K562 (cell line): ENCODE measurements at regions not wholly inside any gene's neighbourhood (a gene's known extent, or its start where the extent isn't known, plus 50 kb on each side); places are given as distances from the start of the nearest gene placed in this dataset.

ENCODE experiments used
- ATAC-seq: fragments of 200-7000 bp; cut with Tn5 transposase; 3 replicates; pipeline ENCODE4 v1.9.1; 2020; ENCODE audit warnings: moderate library complexity
- BruUV-seq: library from RNA; stranded (reverse); fragments of 400-500 nt; replicated peaks from 2 replicates; lab custom pipeline; 2021; lab: Mats Ljungman, UMichigan
- CTCF ChIA-PET: fragments of 300-600 bp; formaldehyde crosslinking; extraction: SDS; loops from one replicate; lab custom pipeline; 2021; ENCODE audit warnings: low intra/inter-chr PET ratio; lab: Yijun Ruan, JAX
- POLR2A ChIA-PET: fragments of 300-600, 350-650 bp; sonication (Branson Sonifier 250); formaldehyde crosslinking; extraction: SDS; loops from one replicate; lab custom pipeline; 2021; ENCODE audit warnings: antibody characterized with exemption, inconsistent platforms; lab: Yijun Ruan, JAX
- DNase-seq, 4 experiments: peaks; one replicate each; pipeline versions ENCODE4 v3.0.0 to v3.0.0-alpha.2; 2011 to 2018; ENCODE audit warnings: low spot score in 3 of 4, mixed read lengths in 3 of 4; ENCODE audit errors: extremely low read depth in 1 of 4
- FAIRE-seq: peaks from 2 replicates; lab custom pipeline; 2011; peaks lifted over from hg19 to GRCh38; lab: Jason Lieb, UNC
- H2AFZ ChIP-seq: 2 replicates; pipeline ENCODE4 v1.6.0; 2011; ENCODE audit warnings: low read depth, low read length, control low read depth, inconsistent platforms
- H3K27ac ChIP-seq: fragments of 200-600 bp; 3 replicates; pipeline ENCODE4 v1.8.0; 2011; ENCODE audit warnings: low read depth, mild to moderate bottlenecking, control low read depth, inconsistent platforms, low read length, moderate library complexity, mixed read lengths; ENCODE audit errors: extremely low read depth
- H3K27me3 ChIP-seq, 2 experiments: fragments of 300-600 bp in 1 of 2; 2 replicates in 1 of 2; 3 replicates in 1 of 2; pipeline versions ENCODE4 v1.6.0 to v1.8.0; 2011; ENCODE audit warnings: inconsistent platforms in 2 of 2, low read length in 2 of 2, mild to moderate bottlenecking in 1 of 2, mixed read lengths in 1 of 2, moderate library complexity in 1 of 2; ENCODE audit not compliant: control insufficient read depth in 2 of 2, insufficient read depth in 2 of 2
- H3K36me3 ChIP-seq: fragments of 300-600 bp; 3 replicates; pipeline ENCODE4 v1.8.0; 2011; ENCODE audit warnings: mild to moderate bottlenecking, low read length, inconsistent platforms; ENCODE audit not compliant: control insufficient read depth, insufficient read depth
- H3K4me1 ChIP-seq, 2 experiments: fragments of 200-600 bp in 1 of 2; replicated peaks in 1 of 2; 2 replicates in 1 of 2; 3 replicates in 1 of 2; pipeline versions ENCODE4 v1.5.1 to v1.8.0; 2011; ENCODE audit warnings: inconsistent platforms in 2 of 2, low read length in 2 of 2, mild to moderate bottlenecking in 1 of 2, mixed read lengths in 1 of 2, moderate library complexity in 1 of 2; ENCODE audit not compliant: control insufficient read depth in 2 of 2, insufficient read depth in 2 of 2
- H3K4me2 ChIP-seq: 2 replicates; pipeline ENCODE4 v1.6.1; 2011; ENCODE audit warnings: low read length, control low read depth, inconsistent platforms, mixed read lengths; ENCODE audit not compliant: insufficient read depth
- H3K4me3 ChIP-seq: fragments of 200-600 bp; sonication (generic), shearing (Covaris generic); 2 replicates; pipeline ENCODE4 v1.5.1; 2016; ENCODE audit warnings: control low read depth, inconsistent platforms
- H3K79me2 ChIP-seq: fragments of 200-600 bp; 3 replicates; pipeline ENCODE4 v1.8.0; 2011; ENCODE audit warnings: low read length, inconsistent platforms; ENCODE audit not compliant: control insufficient read depth, insufficient read depth
- H3K9ac ChIP-seq, 2 experiments: 2 replicates each; pipeline versions ENCODE4 v1.6.0 to v1.6.1; 2011; ENCODE audit warnings: low read depth in 2 of 2, low read length in 2 of 2, control low read depth in 1 of 2, inconsistent platforms in 1 of 2, mild to moderate bottlenecking in 1 of 2, mixed read lengths in 1 of 2; ENCODE audit not compliant: insufficient read depth in 1 of 2
- H3K9me1 ChIP-seq: one replicate; pipeline ENCODE4 v1.6.0; 2011; ENCODE audit warnings: inconsistent platforms, mild to moderate bottlenecking, low read length, moderate library complexity; ENCODE audit not compliant: control insufficient read depth, insufficient read depth
- H3K9me3 ChIP-seq: replicated peaks from 2 replicates; pipeline ENCODE4 v1.5.1; 2011; ENCODE audit warnings: low read depth, low read length, inconsistent platforms; ENCODE audit not compliant: control insufficient read depth, insufficient read depth
- H4K20me1 ChIP-seq: replicated peaks from 2 replicates; pipeline ENCODE4 v1.6.1; 2011; ENCODE audit warnings: low read length, inconsistent platforms, mixed read lengths; ENCODE audit not compliant: control insufficient read depth, insufficient read depth
- E2F3 ChIP-seq: fragments of 250-450 bp; sonication (Bioruptor Pico); IDR thresholded peaks from 2 replicates; pipeline ENCODE4 v1.4.0; 2020; ENCODE audit warnings: mild to moderate bottlenecking
- KLF13 ChIP-seq: fragments of 450-650 bp; IDR thresholded peaks from 2 replicates; pipeline ENCODE4 v1.6.1; 2016; ENCODE audit warnings: missing genetic modification characterization, low read depth, mild to moderate bottlenecking, missing compliant biosample characterization, moderate library complexity, borderline replicate concordance
- MXI1 ChIP-seq: IDR thresholded peaks from 2 replicates; pipeline ENCODE4 v1.6.1; 2011; ENCODE audit warnings: low read depth, mild to moderate bottlenecking, improper control_type of control experiment, low read length
- SRSF9 ChIP-seq: fragments of 200-400 bp; formaldehyde crosslinking; IDR thresholded peaks from 2 replicates; pipeline ENCODE4 v1.6.1; 2017; ENCODE audit warnings: low read depth, low read length, borderline replicate concordance
- ZNF143 ChIP-seq: sonication (generic); formaldehyde crosslinking; IDR thresholded peaks from 2 replicates; pipeline ENCODE4 v1.9.0; 2022; ENCODE audit warnings: mild to moderate bottlenecking, missing genetic modification reagents
- WGBS: fragments of 100-300 bp; shearing (Covaris generic); methylation state at CpG from one replicate; pipeline ENCODE4 v1.1.6; 2016; ENCODE audit warnings: low coverage, mixed read lengths; ENCODE audit not compliant: insufficient coverage; ENCODE audit errors: missing lambda C conversion rate; 5-methylcytosine and 5-hydroxymethylcytosine counted together
- in situ Hi-C: fragments of 300-500 bp; cut with MboI; formaldehyde crosslinking; loops from 4 replicates; pipeline ENCODE4 v1.15.0; 2018; ENCODE audit warnings: inconsistent platforms, mixed read lengths
- intact Hi-C: fragments of 100-400 bp; cut with micrococcal nuclease; formaldehyde crosslinking; loops from 2 replicates; pipeline ENCODE4 v1.14.2; 2022
- TF ChIP-seq, protein P1 (sequence below): IDR thresholded peaks from 2 replicates; pipeline ENCODE4 v1.6.1; 2012; ENCODE audit warnings: low read depth, low read length, improper control_type of control experiment, borderline replicate concordance
- TF ChIP-seq, protein P2 (sequence below), 2 experiments: fragments of 450-650 bp; conservative IDR thresholded peaks; 2 replicates each; pipeline ENCODE4 v1.6.1; 2017; ENCODE audit warnings: mild to moderate bottlenecking in 2 of 2, moderate library complexity in 2 of 2
- TF ChIP-seq, protein P3 (sequence below): fragments of 250-450 bp; sonication (Bioruptor Pico); IDR thresholded peaks from 2 replicates; pipeline ENCODE4 v1.5.0; 2021
- TF ChIP-seq, protein P4 (sequence below): sonication (generic); formaldehyde crosslinking; IDR thresholded peaks from 2 replicates; pipeline ENCODE4 v1.4.0; 2020; ENCODE audit warnings: mild to moderate bottlenecking, missing genetic modification reagents

DNA sequence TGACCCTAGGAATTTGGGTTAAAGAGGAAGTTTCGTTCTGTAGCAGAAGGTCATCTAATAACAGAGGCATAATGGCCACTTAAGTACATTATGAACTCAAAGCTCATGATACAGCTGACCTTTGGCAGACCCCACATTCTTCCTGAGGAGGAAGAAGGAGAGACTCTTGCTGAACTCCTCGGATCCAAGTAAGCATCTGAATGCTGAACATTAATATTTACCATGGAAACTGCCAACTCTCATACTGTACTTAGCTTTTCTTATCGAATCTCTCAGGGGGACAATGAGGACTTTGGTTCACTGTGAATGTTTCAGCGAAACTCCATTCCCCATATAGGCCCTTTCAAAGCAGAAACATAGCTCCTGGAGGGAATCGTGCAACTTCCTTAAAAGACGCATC is 781.4 kb upstream of the GYPC start:
- intact Hi-C loops = no loop called here
- 0% methylated on average over 6 of the region's 6 CpGs for WGBS

DNA sequence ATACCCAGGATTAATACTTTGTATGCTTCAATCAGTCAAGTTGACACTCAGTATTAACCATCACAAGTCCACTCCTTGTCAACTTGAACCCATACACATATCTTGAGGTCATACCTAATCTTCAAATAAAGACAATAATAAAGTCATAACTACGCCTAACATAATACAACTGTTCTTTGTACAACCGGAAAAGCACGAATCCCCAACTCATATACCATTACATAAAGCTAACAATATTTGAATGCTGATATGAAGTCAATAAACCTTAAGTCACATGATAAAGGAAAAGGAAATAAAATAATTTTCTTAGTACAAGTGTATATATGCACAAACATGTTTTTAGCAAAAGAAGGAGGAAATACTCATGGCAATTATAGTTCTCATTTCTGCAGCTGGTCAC is 770.6 kb upstream of the GYPC start:
- Histone ChIP-seq H3K27me3 (no peaks in the 10 kb centered on the region), H3K4me2 (no peak overlapping the region), H3K27ac (no peak overlapping the region), H3K79me2 (no peaks in the 10 kb centered on the region), H3K9me3 (no peaks in the 10 kb centered on the region), H3K4me3 (no peak overlapping the region), H4K20me1 (no peaks in the 10 kb centered on the region), H3K36me3 (no peaks in the 10 kb centered on the region), H3K9ac (no peak overlapping the region), H3K9me1 (no peaks in the 10 kb centered on the region), H3K4me1 (no peaks in the 10 kb centered on the region), H2AFZ (no peak overlapping the region)
- POLR2A ChIA-PET = no interaction called here
- no peak for ATAC-seq
- in situ Hi-C loops = no loop called here
- CTCF ChIA-PET = no interaction called here
- intact Hi-C loops = no loop called here
- WGBS = 0% methylated on average over 3 of the region's 3 CpGs
- DNase-seq = no peak
- FAIRE-seq = no peak
- no TSS peak for BruUV-seq
- TF ChIP-seq MXI1 (no peak), E2F3 (CRISPR knock-in tag) (no peak), ZNF143 (CRISPR knock-in tag) (no peak)
- TF ChIP-seq, protein P1, sequence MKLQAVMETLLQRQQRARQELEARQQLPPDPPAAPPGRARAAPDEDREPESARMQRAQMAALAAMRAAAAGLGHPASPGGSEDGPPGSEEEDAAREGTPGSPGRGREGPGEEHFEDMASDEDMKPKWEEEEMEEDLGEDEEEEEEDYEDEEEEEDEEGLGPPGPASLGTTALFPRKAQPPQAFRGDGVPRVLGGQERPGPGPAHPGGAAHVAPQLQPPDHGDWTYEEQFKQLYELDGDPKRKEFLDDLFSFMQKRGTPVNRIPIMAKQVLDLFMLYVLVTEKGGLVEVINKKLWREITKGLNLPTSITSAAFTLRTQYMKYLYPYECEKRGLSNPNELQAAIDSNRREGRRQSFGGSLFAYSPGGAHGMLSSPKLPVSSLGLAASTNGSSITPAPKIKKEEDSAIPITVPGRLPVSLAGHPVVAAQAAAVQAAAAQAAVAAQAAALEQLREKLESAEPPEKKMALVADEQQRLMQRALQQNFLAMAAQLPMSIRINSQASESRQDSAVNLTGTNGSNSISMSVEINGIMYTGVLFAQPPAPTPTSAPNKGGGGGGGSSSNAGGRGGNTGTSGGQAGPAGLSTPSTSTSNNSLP = no peak
- TF ChIP-seq, protein P2, sequence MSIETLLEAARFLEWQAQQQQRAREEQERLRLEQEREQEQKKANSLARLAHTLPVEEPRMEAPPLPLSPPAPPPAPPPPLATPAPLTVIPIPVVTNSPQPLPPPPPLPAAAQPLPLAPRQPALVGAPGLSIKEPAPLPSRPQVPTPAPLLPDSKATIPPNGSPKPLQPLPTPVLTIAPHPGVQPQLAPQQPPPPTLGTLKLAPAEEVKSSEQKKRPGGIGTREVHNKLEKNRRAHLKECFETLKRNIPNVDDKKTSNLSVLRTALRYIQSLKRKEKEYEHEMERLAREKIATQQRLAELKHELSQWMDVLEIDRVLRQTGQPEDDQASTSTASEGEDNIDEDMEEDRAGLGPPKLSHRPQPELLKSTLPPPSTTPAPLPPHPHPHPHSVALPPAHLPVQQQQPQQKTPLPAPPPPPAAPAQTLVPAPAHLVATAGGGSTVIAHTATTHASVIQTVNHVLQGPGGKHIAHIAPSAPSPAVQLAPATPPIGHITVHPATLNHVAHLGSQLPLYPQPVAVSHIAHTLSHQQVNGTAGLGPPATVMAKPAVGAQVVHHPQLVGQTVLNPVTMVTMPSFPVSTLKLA (conservative IDR thresholded peaks at IDR 0.05) = no peak
- TF ChIP-seq, protein P3, sequence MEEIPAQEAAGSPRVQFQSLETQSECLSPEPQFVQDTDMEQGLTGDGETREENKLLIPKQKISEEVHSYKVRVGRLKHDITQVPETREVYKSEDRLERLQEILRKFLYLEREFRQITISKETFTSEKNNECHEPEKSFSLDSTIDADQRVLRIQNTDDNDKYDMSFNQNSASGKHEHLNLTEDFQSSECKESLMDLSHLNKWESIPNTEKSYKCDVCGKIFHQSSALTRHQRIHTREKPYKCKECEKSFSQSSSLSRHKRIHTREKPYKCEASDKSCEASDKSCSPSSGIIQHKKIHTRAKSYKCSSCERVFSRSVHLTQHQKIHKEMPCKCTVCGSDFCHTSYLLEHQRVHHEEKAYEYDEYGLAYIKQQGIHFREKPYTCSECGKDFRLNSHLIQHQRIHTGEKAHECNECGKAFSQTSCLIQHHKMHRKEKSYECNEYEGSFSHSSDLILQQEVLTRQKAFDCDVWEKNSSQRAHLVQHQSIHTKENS (CRISPR knock-in tag) = no peak

More for the DNA sequence above, 781.4 kb upstream of the GYPC start:
- in situ Hi-C loops = no loop called here
- ChIA-PET POLR2A (no interaction called here), CTCF (no interaction called here)
- Histone ChIP-seq H3K79me2 (no peaks in the 10 kb centered on the region), H3K4me1 (no peaks in the 10 kb centered on the region), H3K9ac (no peak overlapping the region), H3K9me1 (no peaks in the 10 kb centered on the region), H3K4me2 (no peak overlapping the region), H4K20me1 (no peaks in the 10 kb centered on the region), H3K27ac (no peak overlapping the region), H3K36me3 (no peaks in the 10 kb centered on the region), H2AFZ (no peak overlapping the region), H3K27me3 (no peaks in the 10 kb centered on the region), H3K4me3 (no peak overlapping the region), H3K9me3 (no peaks in the 10 kb centered on the region)
- ATAC-seq = no peak
- FAIRE-seq = no peak
- TF ChIP-seq KLF13 (tag) = no peak
- TF ChIP-seq SRSF9 = no peak
- TF ChIP-seq, protein P4, sequence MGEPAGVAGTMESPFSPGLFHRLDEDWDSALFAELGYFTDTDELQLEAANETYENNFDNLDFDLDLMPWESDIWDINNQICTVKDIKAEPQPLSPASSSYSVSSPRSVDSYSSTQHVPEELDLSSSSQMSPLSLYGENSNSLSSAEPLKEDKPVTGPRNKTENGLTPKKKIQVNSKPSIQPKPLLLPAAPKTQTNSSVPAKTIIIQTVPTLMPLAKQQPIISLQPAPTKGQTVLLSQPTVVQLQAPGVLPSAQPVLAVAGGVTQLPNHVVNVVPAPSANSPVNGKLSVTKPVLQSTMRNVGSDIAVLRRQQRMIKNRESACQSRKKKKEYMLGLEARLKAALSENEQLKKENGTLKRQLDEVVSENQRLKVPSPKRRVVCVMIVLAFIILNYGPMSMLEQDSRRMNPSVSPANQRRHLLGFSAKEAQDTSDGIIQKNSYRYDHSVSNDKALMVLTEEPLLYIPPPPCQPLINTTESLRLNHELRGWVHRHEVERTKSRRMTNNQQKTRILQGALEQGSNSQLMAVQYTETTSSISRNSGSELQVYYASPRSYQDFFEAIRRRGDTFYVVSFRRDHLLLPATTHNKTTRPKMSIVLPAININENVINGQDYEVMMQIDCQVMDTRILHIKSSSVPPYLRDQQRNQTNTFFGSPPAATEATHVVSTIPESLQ (CRISPR knock-in tag) = no peak
- DNase-seq = no peak
- BruUV-seq = no TSS peak
